CD4-positive, alpha-beta T cell treated with Interleukin-1 beta for 1 hour (primary cell): ENCODE measurements at regions not wholly inside any gene's neighbourhood (a gene's known extent, or its start where the extent isn't known, plus 50 kb on each side); places are given as distances from the start of the nearest gene placed in this dataset.

Experiments used
- DNase-seq, 2 donors: peaks; one replicate each; pipeline ENCODE4 v3.0.0-alpha.2; 2020 to 2022

- DNase-seq, result no peak
These were observed 81.7 kb upstream of the MAFB start for GRCh38 chr20:40770564-40771307.

DNA sequence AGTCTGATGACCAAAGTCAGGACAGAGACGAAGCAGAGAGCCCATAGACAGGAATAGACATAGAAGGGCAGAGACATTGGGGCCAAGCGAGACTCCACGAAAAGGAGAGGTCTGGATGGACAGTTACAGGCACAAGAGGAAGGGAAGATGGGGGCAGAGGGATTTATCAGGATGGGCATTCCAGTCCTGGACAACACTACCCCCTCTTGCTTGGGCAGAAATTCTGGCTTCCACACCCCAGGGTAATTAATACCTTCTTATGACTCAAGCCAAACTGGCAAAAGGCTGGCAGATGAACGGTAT is 82.2 kb upstream of the MAFB start:
- DNase-seq, result no peak

GRCh38 chr20:40771848-40772511 is 82.9 kb upstream of the MAFB start:
- DNase-seq, result no peak

DNA sequence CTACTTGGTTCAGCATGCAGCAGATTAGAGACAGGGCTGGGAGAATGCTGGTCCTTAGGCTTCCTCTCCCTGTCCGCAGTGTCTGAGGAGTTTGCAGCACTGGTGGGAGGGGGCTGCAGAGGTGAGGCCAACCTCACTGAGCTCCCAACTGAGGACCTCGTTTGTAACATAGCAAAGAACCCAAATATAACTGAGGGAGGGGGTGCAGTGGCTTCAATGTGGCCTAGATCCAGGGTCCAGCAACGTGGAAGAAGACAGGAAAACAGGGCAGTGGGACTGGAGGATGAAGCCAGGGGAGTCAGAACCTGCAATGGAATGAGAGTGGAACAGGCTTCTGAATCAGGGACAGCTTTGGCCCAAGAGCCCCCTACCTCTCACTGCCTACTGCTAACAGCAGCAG is 84.3 kb upstream of the MAFB start:
- DNase-seq, result no peak

GRCh38 chr20:40774252-40774651 is 85.2 kb upstream of the MAFB start:
- no peak for DNase-seq

- no peak for DNase-seq
These were observed 86.6 kb upstream of the MAFB start for GRCh38 chr20:40775561-40776146.

GRCh38 chr20:40776466-40777457 is 87.7 kb upstream of the MAFB start:
- no peak for DNase-seq

GRCh38 chr20:40777653-40778052 is 88.6 kb upstream of the MAFB start:
- DNase-seq, result no peak

DNA sequence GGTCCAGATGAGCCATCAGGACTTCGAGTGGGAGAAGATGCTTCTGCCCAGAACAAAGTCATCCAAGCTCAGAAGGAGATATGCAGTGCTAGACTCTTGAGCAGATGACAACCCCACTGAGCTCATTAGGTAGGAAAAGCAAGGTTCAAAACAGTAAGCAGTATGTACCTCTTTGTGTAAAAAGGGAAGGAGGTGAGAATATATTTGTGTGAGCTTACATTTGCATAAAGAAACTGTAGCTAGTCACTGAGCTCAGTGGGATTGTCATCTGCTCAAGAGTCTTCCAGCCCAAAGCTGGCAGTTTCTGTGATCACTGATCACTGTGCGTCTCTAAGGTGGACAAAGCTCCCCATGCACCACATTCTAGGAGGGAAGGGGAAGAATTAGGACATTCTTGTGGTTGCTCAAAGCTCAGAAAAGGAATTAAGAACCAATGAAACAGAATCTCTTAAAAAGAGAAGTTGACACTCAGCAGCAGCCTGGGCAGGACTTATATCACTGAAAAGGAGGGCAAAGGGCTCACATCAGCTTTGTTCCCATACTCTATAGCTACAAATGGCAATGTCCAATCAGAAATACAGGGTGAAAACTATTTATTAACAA is 90.0 kb upstream of the MAFB start:
- no peak for DNase-seq

DNA sequence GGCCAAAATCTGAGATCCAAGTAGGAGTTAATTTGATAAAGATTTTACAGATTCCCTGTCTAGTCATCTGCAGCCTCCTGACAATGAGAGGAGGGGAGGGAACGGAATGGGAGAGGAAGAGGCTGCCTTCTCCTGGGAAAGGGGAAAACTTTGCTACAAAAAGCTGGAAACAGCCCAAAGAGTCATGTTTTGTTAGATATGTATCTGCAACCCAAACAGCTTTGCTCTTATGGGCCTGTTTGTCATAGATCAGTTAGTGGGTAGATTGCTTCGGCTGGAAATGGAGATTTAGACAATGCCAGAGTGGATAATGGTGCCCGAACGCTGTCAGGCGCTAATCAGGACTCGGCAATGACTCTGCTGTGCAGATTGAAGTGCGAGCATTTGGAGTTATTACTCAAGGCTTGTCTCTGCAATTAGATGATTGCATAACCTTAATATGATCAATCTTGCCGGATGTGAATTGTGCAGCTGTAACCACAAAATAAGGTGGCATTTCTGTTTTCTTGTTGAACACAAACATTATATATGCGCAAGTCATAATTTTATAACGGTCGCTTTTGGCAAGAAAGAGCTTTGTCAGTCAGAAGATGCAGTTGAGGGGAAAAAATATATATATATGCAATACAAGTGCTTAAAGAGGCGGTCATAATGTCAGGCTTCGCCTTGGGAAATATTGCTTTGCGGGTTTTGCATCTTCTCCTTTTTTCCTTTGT is 92.4 kb upstream of the MAFB start:
- DNase-seq, result no peak

- no peak for DNase-seq
These were observed 93.0 kb upstream of the MAFB start for GRCh38 chr20:40782043-40782368.

- no peak for DNase-seq
These were observed 96.3 kb upstream of the MAFB start for GRCh38 chr20:40785346-40785745.

- DNase-seq, result no peak
These were observed 97.3 kb upstream of the MAFB start for GRCh38 chr20:40786336-40786735.

- DNase-seq, result no peak
These were observed 98.9 kb upstream of the MAFB start for GRCh38 chr20:40787941-40788340.

- DNase-seq, result peak in 1 of 2 donors; percentile 5
These were observed 108.4 kb upstream of the MAFB start for GRCh38 chr20:40797425-40797824.

DNA sequence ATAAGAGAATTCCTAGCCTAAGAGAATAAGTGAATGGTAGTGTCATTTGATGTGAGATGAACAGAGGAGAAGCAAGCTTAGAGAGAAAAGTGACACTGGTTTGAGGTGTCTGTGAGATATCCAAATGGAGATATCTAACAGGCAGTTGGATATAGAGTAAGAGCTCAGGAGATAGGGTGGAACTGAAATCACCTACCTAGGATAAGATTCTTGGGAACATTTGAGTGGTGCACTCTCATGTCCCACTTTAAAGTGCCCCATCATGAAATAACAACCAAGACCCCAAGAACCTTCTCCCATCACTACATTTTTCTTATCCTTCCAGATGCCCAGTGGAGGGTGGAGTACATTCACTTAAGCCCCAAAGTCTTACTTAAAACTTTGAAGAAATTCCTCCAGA is 109.0 kb upstream of the MAFB start:
- DNase-seq, result no peak

DNA sequence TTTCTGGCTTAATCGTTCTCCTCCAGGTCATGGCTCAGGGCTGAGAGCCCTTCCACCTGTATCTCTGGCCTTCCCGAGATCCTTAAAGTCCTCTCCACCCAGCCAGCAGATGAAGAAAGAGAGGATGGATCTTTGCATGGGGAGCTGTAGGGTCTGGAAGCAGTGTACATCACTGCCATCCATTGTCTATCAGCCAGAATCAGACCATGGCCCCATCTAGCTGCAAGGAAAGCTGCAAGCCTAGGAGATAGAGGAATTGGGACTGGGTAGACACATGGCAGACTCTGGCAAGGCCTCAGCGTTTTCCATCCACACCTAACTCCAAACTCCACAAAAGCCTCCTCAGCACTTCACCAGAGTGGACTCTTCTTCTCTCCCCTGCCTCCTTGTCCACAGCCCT is 113.8 kb upstream of the MAFB start:
- no peak for DNase-seq

- no peak for DNase-seq
These were observed 114.3 kb upstream of the MAFB start for GRCh38 chr20:40803381-40803780.

- DNase-seq, result no peak
These were observed 116.6 kb upstream of the MAFB start for GRCh38 chr20:40805592-40805991.

DNA sequence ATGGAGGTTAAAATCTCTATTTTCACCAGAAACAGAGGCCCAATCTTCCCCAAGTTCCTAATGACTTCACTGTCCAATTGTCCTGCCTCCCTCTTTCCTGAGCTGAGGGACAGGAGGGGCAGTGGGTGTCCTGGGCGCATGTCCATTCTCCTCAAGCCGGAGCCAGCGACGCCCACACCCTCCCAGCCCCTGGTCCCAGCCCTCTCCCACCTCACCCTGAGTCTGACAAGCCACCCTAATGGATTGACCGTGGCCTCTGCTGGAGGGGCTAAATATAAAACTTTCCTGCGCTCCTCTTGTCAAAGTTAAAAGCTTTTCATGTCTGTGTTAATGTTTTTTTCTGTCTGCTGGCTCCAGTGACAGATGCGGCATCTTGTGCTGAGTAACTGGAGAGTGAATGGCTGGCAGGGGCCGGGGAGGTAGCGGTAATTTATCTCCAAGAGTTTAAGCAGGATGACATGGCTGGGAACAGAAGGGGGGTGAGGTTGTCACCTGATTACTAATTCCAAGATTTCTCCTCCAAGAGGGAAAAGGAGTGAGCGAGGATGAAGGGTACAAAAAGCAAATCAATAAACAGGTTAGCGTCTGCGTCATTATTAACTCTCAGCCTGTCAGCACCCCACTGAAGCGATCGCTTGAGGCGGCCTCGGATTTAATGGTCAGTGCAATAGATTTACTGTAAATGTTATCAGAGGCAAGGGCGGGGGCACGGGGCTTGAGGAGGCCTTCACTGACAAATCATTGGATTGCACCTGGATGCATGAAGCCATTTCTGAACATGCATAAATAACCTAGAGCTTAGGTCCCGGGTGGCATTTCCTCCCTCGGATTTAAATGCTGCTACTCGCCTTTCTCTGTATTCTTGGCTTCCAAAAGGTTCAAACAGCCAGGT is 118.1 kb upstream of the MAFB start:
- DNase-seq, result no peak

DNA sequence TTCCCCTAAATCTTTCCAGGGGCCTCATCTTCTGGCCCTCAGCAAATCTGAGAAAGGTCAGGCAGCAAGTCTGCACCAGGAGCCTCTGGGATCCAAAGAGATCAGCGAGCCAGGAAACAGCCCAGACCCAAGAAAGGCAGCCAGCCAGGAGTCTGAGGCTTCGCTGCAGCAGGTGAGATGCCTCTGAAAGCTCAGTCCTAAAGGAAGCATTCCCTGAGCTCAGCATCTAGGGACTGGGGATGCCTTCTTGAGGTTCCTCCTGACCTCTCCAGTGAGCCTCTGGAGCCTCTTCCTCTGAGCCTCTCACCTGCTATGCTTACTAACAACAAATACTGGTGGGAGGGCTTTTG is 118.8 kb upstream of the MAFB start:
- no peak for DNase-seq
